ENCODE measurements at regions not wholly inside any gene's neighbourhood (a gene's known extent, or its start where the extent isn't known, plus 50 kb on each side); places are given as distances from the start of the nearest gene placed in this dataset.

- WGBS, 2 donors (ENCODE audit: extremely low coverage in 2 of 2, insufficient read length in 2 of 2, insufficient replicate concordance in 1 of 2), result no CpG with 5 or more reads among the region's 2 CpGs
- no peak overlapping the region for H3K27ac ChIP-seq (replicated peaks; ENCODE audit: low read length)
These were observed 353.1 kb upstream of the ALCAM start for GRCh38 chr3:105013657-105014056.

GRCh38 chr3:105014631-105015030 lies 352.1 kb upstream of the ALCAM start:
- no peak overlapping the region for H4K8ac ChIP-seq (ENCODE audit: low read depth, low read length)
- no peak overlapping the region for H3K18ac ChIP-seq (ENCODE audit: low read length)
- no peak overlapping the region for H3K4me3 ChIP-seq (ENCODE audit: low read length in 2 of 2)
- no peak overlapping the region for H3K27ac ChIP-seq (replicated peaks; ENCODE audit: low read length)
- H2BK5ac ChIP-seq (ENCODE audit: low read length), result no peak overlapping the region
- no peak overlapping the region for H2BK15ac ChIP-seq (ENCODE audit: low read length)
- H3K23ac ChIP-seq (ENCODE audit: low read depth, low read length, poor library complexity), result no peak overlapping the region
- no peak for DNase-seq (ENCODE audit: low spot score)
- H3K4me2 ChIP-seq (ENCODE audit: insufficient read depth, low read length, poor library complexity, severe bottlenecking), result no peak overlapping the region
- no peak overlapping the region for H2BK12ac ChIP-seq (ENCODE audit: low read length)
- H3K9me3 ChIP-seq (replicated peaks in 1 of 2; ENCODE audit: control insufficient read depth in 2 of 2, insufficient read depth in 1 of 2, low read depth in 1 of 2, low read length in 2 of 2), result no peaks in the 10 kb centered on the region
- H4K91ac ChIP-seq (ENCODE audit: low read depth, low read length, poor library complexity), result no peak overlapping the region
- no CpG with 5 or more reads among the region's 1 CpG for WGBS, 2 donors (ENCODE audit: extremely low coverage in 2 of 2, insufficient read length in 2 of 2, insufficient replicate concordance in 1 of 2)
- H2AFZ ChIP-seq (ENCODE audit: low read length), result peak overlapping the region; percentile 1
- no peaks in the 10 kb centered on the region for H3K79me1 ChIP-seq (ENCODE audit: low read depth, low read length)
- no peaks in the 10 kb centered on the region for H3K36me3 ChIP-seq (replicated peaks in 1 of 2; ENCODE audit: control insufficient read depth in 2 of 2, insufficient read depth in 2 of 2, low read length in 2 of 2)
- H2AK5ac ChIP-seq (ENCODE audit: low read depth, low read length), result no peak overlapping the region
- no peak overlapping the region for H3K9ac ChIP-seq (ENCODE audit: low read depth, low read length, poor library complexity)
- no peak overlapping the region for H3K14ac ChIP-seq (ENCODE audit: low read length)
- no peak overlapping the region for H2BK120ac ChIP-seq (ENCODE audit: low read depth, low read length)
- no peaks in the 10 kb centered on the region for H3K27me3 ChIP-seq (ENCODE audit: control insufficient read depth in 3 of 3, insufficient read depth in 3 of 3, low read depth in 1 of 3, low read length in 3 of 3)
- peaks cover 0 to 17% of the 10 kb centered on the region in 2 donors for H3K4me1 ChIP-seq (ENCODE audit: control insufficient read depth in 2 of 2, insufficient read depth in 1 of 2, low read depth in 1 of 2, low read length in 2 of 2)
- H3K4ac ChIP-seq (ENCODE audit: low read length), result no peak overlapping the region

More at GRCh38 chr3:105013657-105014056, 353.1 kb upstream of the ALCAM start:
- no peak overlapping the region for H3K23ac ChIP-seq (ENCODE audit: low read depth, low read length, poor library complexity)
- H2BK12ac ChIP-seq (ENCODE audit: low read length), result no peak overlapping the region
- no peak overlapping the region for H2BK15ac ChIP-seq (ENCODE audit: low read length)
- H3K4ac ChIP-seq (ENCODE audit: low read length), result no peak overlapping the region
- no peak overlapping the region for H4K8ac ChIP-seq (ENCODE audit: low read depth, low read length)
- no peak overlapping the region for H2BK120ac ChIP-seq (ENCODE audit: low read depth, low read length)
- no peak overlapping the region for H3K4me2 ChIP-seq (ENCODE audit: insufficient read depth, low read length, poor library complexity, severe bottlenecking)
- no peak overlapping the region for H4K91ac ChIP-seq (ENCODE audit: low read depth, low read length, poor library complexity)
- no peaks in the 10 kb centered on the region for H3K79me1 ChIP-seq (ENCODE audit: low read depth, low read length)
- no peaks in the 10 kb centered on the region for H3K27me3 ChIP-seq (ENCODE audit: control insufficient read depth in 3 of 3, insufficient read depth in 3 of 3, low read depth in 1 of 3, low read length in 3 of 3)
- H3K36me3 ChIP-seq (replicated peaks in 1 of 2; ENCODE audit: control insufficient read depth in 2 of 2, insufficient read depth in 2 of 2, low read length in 2 of 2), result no peaks in the 10 kb centered on the region
- no peak overlapping the region for H3K14ac ChIP-seq (ENCODE audit: low read length)
- H2AFZ ChIP-seq (ENCODE audit: low read length), result no peak overlapping the region
- H2BK5ac ChIP-seq (ENCODE audit: low read length), result no peak overlapping the region
- no peak for DNase-seq (ENCODE audit: low spot score)
- no peak overlapping the region for H2AK5ac ChIP-seq (ENCODE audit: low read depth, low read length)
- H3K9me3 ChIP-seq (replicated peaks in 1 of 2; ENCODE audit: control insufficient read depth in 2 of 2, insufficient read depth in 1 of 2, low read depth in 1 of 2, low read length in 2 of 2), result no peaks in the 10 kb centered on the region
- no peak overlapping the region for H3K18ac ChIP-seq (ENCODE audit: low read length)
- peaks cover 0 to 17% of the 10 kb centered on the region in 2 donors for H3K4me1 ChIP-seq (ENCODE audit: control insufficient read depth in 2 of 2, insufficient read depth in 1 of 2, low read depth in 1 of 2, low read length in 2 of 2)
- H3K4me3 ChIP-seq (ENCODE audit: low read length in 2 of 2), result no peak overlapping the region
- H3K9ac ChIP-seq (ENCODE audit: low read depth, low read length, poor library complexity), result no peak overlapping the region

GRCh38 chr3:105022813-105023212 lies 343.9 kb upstream of the ALCAM start:
- no peak overlapping the region for H2AFZ ChIP-seq (ENCODE audit: low read length)
- no peak overlapping the region for H2BK15ac ChIP-seq (ENCODE audit: low read length)
- H3K9ac ChIP-seq (ENCODE audit: low read depth, low read length, poor library complexity), result no peak overlapping the region
- H3K4me2 ChIP-seq (ENCODE audit: insufficient read depth, low read length, poor library complexity, severe bottlenecking), result no peak overlapping the region
- WGBS, 2 donors (ENCODE audit: extremely low coverage in 2 of 2, insufficient read length in 2 of 2, insufficient replicate concordance in 1 of 2), result no CpG with 5 or more reads among the region's 2 CpGs
- no peaks in the 10 kb centered on the region for H3K36me3 ChIP-seq (replicated peaks in 1 of 2; ENCODE audit: control insufficient read depth in 2 of 2, insufficient read depth in 2 of 2, low read length in 2 of 2)
- H4K8ac ChIP-seq (ENCODE audit: low read depth, low read length), result no peak overlapping the region
- no peak overlapping the region for H2AK5ac ChIP-seq (ENCODE audit: low read depth, low read length)
- no peak overlapping the region for H3K4ac ChIP-seq (ENCODE audit: low read length)
- H3K4me3 ChIP-seq (ENCODE audit: low read length in 2 of 2), result no peak overlapping the region
- H4K91ac ChIP-seq (ENCODE audit: low read depth, low read length, poor library complexity), result no peak overlapping the region
- H2BK120ac ChIP-seq (ENCODE audit: low read depth, low read length), result no peak overlapping the region
- no peaks in the 10 kb centered on the region for H3K79me1 ChIP-seq (ENCODE audit: low read depth, low read length)
- no peak overlapping the region for H2BK5ac ChIP-seq (ENCODE audit: low read length)
- no peak for DNase-seq (ENCODE audit: low spot score)
- peaks cover 0 to 1% of the 10 kb centered on the region in 2 donors for H3K4me1 ChIP-seq (ENCODE audit: control insufficient read depth in 2 of 2, insufficient read depth in 1 of 2, low read depth in 1 of 2, low read length in 2 of 2)
- no peak overlapping the region for H2BK12ac ChIP-seq (ENCODE audit: low read length)
- H3K27ac ChIP-seq (replicated peaks; ENCODE audit: low read length), result no peak overlapping the region
- H3K18ac ChIP-seq (ENCODE audit: low read length), result no peak overlapping the region
- no peaks in the 10 kb centered on the region for H3K9me3 ChIP-seq (replicated peaks in 1 of 2; ENCODE audit: control insufficient read depth in 2 of 2, insufficient read depth in 1 of 2, low read depth in 1 of 2, low read length in 2 of 2)
- no peak overlapping the region for H3K23ac ChIP-seq (ENCODE audit: low read depth, low read length, poor library complexity)
- H3K14ac ChIP-seq (ENCODE audit: low read length), result no peak overlapping the region
- no peaks in the 10 kb centered on the region for H3K27me3 ChIP-seq (ENCODE audit: control insufficient read depth in 3 of 3, insufficient read depth in 3 of 3, low read depth in 1 of 3, low read length in 3 of 3)

- H3K18ac ChIP-seq (ENCODE audit: low read length), result no peak overlapping the region
- no peak overlapping the region for H2BK12ac ChIP-seq (ENCODE audit: low read length)
- no peak overlapping the region for H4K8ac ChIP-seq (ENCODE audit: low read depth, low read length)
- no peak overlapping the region for H3K27ac ChIP-seq (replicated peaks; ENCODE audit: low read length)
- no peak overlapping the region for H3K4me2 ChIP-seq (ENCODE audit: insufficient read depth, low read length, poor library complexity, severe bottlenecking)
- WGBS, 2 donors (ENCODE audit: extremely low coverage in 2 of 2, insufficient read length in 2 of 2, insufficient replicate concordance in 1 of 2), result no CpG with 5 or more reads among the region's 1 CpG
- no peak for DNase-seq (ENCODE audit: low spot score)
- H3K36me3 ChIP-seq (replicated peaks in 1 of 2; ENCODE audit: control insufficient read depth in 2 of 2, insufficient read depth in 2 of 2, low read length in 2 of 2), result no peaks in the 10 kb centered on the region
- no peak overlapping the region for H2AK5ac ChIP-seq (ENCODE audit: low read depth, low read length)
- H2AFZ ChIP-seq (ENCODE audit: low read length), result no peak overlapping the region
- no peaks in the 10 kb centered on the region for H3K9me3 ChIP-seq (replicated peaks in 1 of 2; ENCODE audit: control insufficient read depth in 2 of 2, insufficient read depth in 1 of 2, low read depth in 1 of 2, low read length in 2 of 2)
- no peak overlapping the region for H2BK120ac ChIP-seq (ENCODE audit: low read depth, low read length)
- no peak overlapping the region for H2BK15ac ChIP-seq (ENCODE audit: low read length)
- H2BK5ac ChIP-seq (ENCODE audit: low read length), result no peak overlapping the region
- H3K27me3 ChIP-seq (ENCODE audit: control insufficient read depth in 3 of 3, insufficient read depth in 3 of 3, low read depth in 1 of 3, low read length in 3 of 3), result no peaks in the 10 kb centered on the region
- H3K9ac ChIP-seq (ENCODE audit: low read depth, low read length, poor library complexity), result no peak overlapping the region
- H3K79me1 ChIP-seq (ENCODE audit: low read depth, low read length), result no peaks in the 10 kb centered on the region
- peaks cover 0 to 2% of the 10 kb centered on the region in 2 donors for H3K4me1 ChIP-seq (ENCODE audit: control insufficient read depth in 2 of 2, insufficient read depth in 1 of 2, low read depth in 1 of 2, low read length in 2 of 2)
- no peak overlapping the region for H4K91ac ChIP-seq (ENCODE audit: low read depth, low read length, poor library complexity)
- H3K4ac ChIP-seq (ENCODE audit: low read length), result no peak overlapping the region
- no peak overlapping the region for H3K23ac ChIP-seq (ENCODE audit: low read depth, low read length, poor library complexity)
- H3K4me3 ChIP-seq (ENCODE audit: low read length in 2 of 2), result no peak overlapping the region
- no peak overlapping the region for H3K14ac ChIP-seq (ENCODE audit: low read length)
These were observed 336.5 kb upstream of the ALCAM start for GRCh38 chr3:105030211-105030610.
